Activated CD4-positive, alpha-beta memory T cell treated with anti-CD3 and anti-CD28 coated beads, Interleukin-2, amount 10 ng/mL, durations not matched to agents 7 days and 5 days (primary cell): ENCODE measurements at regions not wholly inside any gene's neighbourhood (a gene's known extent, or its start where the extent isn't known, plus 50 kb on each side); places are given as distances from the start of the nearest gene placed in this dataset.
"Not testable (repeated sequence)": the region's sequence is repeated elsewhere in the genome, so short reads cannot be mapped to it uniquely, and the experiment has no call there.

ENCODE experiments used
- CTCF ChIA-PET: fragments of 350-600 bp; sonication (Branson Sonifier 250); formaldehyde crosslinking; loops from one replicate; lab custom pipeline; 2021; ENCODE audit warnings: antibody characterized with exemption, inconsistent platforms; lab: Charles Lee
- POLR2A ChIA-PET: fragments of 350-600 bp; sonication (Branson Sonifier 250); formaldehyde crosslinking; loops from one replicate; lab custom pipeline; 2021; ENCODE audit warnings: antibody characterized with exemption; lab: Charles Lee
- DNase-seq: peaks from one replicate; pipeline ENCODE4 v3.0.0-alpha.2; 2020
- H3K27ac Mint-ChIP-seq: one replicate; pipeline ENCODE4 v1.8.0; 2021; ENCODE audit warnings: mild to moderate bottlenecking, mixed read lengths
- H3K27me3 Mint-ChIP-seq: one replicate; pipeline ENCODE4 v1.8.0; 2021; ENCODE audit warnings: mixed read lengths
- H3K36me3 Mint-ChIP-seq: one replicate; pipeline ENCODE4 v1.8.0; 2021; ENCODE audit warnings: low read depth, mixed read lengths
- H3K4me1 Mint-ChIP-seq: one replicate; pipeline ENCODE4 v1.8.0; 2021; ENCODE audit warnings: mixed read lengths
- H3K4me3 Mint-ChIP-seq: one replicate; pipeline ENCODE4 v1.8.0; 2021; ENCODE audit warnings: mild to moderate bottlenecking, mixed read lengths
- H3K9me3 Mint-ChIP-seq: one replicate; pipeline ENCODE4 v1.8.0; 2021; ENCODE audit warnings: mixed read lengths

- POLR2A ChIA-PET: interaction anchor here (1.2 to 1.7 kb wide), 2 partner anchors 222 to 634 kb away, joined by 3 to 5 read pairs; no protein-coding TSS in a partner anchor
- Mint-ChIP-seq H3K36me3 (peaks cover 7% of the 10 kb centered on the region), H3K9me3 (peaks cover 17% of the 10 kb centered on the region), H3K27ac (no peak overlapping the region), H3K4me3 (no peak overlapping the region), H3K27me3 (peaks cover 39% of the 10 kb centered on the region), H3K4me1 (peaks cover 19% of the 10 kb centered on the region)
- DNase-seq: peak; percentile 39
- CTCF ChIA-PET: interaction anchor here (0.6 to 1.2 kb wide), 3 partner anchors 79 to 639 kb away, joined by 3 to 4 read pairs (median 3); no protein-coding TSS in a partner anchor
Observed at GRCh38 chr14:71776471-71777360, 155.5 kb upstream of the RGS6 start.

GRCh38 chr14:71780075-71780474, 152.2 kb upstream of the RGS6 start:
- Mint-ChIP-seq H3K9me3 (no peaks in the 10 kb centered on the region), H3K4me1 (peaks cover 19% of the 10 kb centered on the region), H3K36me3 (no peaks in the 10 kb centered on the region), H3K27ac (no peak overlapping the region), H3K4me3 (no peak overlapping the region), H3K27me3 (peaks cover 26% of the 10 kb centered on the region)
- POLR2A ChIA-PET: no interaction called here
- DNase-seq: no peak
- CTCF ChIA-PET: interaction anchor here (0.7 to 1.2 kb wide), 2 partner anchors 28 to 140 kb away, joined by 3 read pairs; no protein-coding TSS in a partner anchor

GRCh38 chr14:71780822-71781221, 151.4 kb upstream of the RGS6 start:
- Mint-ChIP-seq H3K27me3 (peaks cover 19% of the 10 kb centered on the region), H3K27ac (no peak overlapping the region), H3K36me3 (no peaks in the 10 kb centered on the region), H3K4me1 (peaks cover 19% of the 10 kb centered on the region), H3K4me3 (no peak overlapping the region), H3K9me3 (no peaks in the 10 kb centered on the region)
- no peak for DNase-seq
- ChIA-PET CTCF (interaction anchor here (0.7 to 1.2 kb wide), 2 partner anchors 29 to 139 kb away, joined by 3 read pairs; no protein-coding TSS in a partner anchor), POLR2A (no interaction called here)

DNA sequence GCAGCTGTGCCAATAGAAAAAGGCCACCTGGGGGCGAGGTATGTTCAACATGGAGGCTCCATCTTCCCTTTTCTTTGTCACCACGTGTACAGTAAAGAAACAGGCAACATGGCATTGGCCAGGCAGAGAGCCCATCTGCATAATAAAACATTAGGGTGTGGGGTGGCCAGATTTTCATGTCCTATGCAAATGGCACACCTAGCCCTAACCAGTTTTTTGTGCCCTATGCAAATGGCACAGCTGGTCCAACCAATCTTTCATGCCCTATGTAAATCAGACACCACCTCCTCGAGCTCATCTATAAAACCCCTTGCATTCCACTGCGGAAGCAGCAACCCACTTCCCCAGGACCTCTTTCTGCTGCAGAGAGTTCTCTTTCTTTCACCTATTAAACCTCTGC, 149.1 kb upstream of the RGS6 start:
- ChIA-PET POLR2A (no interaction called here), CTCF (interaction anchor here (1.2 to 1.4 kb wide), 2 partner anchors 63 to 73 kb away, joined by 3 read pairs; no protein-coding TSS in a partner anchor)
- Mint-ChIP-seq H3K27me3 (peaks cover 16% of the 10 kb centered on the region), H3K4me1 (peaks cover 1% of the 10 kb centered on the region), H3K36me3 (no peaks in the 10 kb centered on the region), H3K27ac (no peak overlapping the region), H3K9me3 (no peaks in the 10 kb centered on the region), H3K4me3 (no peak overlapping the region)
- DNase-seq: no peak

DNA sequence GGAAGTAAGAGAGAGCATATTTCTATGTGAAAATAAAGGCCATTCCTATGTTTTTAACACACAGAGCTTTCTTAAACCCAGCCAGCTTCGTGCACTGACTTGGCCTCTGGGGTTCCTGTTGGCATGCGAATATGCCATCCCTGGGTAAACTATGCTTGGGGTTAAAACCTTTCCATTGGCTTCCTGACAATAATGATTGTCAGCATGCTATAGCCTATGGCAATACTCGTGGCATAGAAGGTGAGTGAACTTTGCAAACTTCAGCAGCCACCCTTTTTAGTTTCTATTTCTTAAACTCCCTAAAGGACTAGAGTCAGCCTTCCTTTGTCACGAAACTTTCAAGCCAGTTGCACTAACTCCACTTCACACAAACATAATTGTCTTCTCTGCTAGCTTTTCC, 148.4 kb upstream of the RGS6 start:
- no peaks in the 10 kb centered on the region for H3K4me1 Mint-ChIP-seq
- peaks cover 19% of the 10 kb centered on the region for H3K27me3 Mint-ChIP-seq
- H3K4me3 Mint-ChIP-seq: no peak overlapping the region
- H3K27ac Mint-ChIP-seq: no peak overlapping the region
- H3K9me3 Mint-ChIP-seq: no peaks in the 10 kb centered on the region
- no peak for DNase-seq
- no peaks in the 10 kb centered on the region for H3K36me3 Mint-ChIP-seq
- ChIA-PET POLR2A (no interaction called here), CTCF (no interaction called here)

GRCh38 chr14:71789005-71789404, 143.2 kb upstream of the RGS6 start:
- H3K36me3 Mint-ChIP-seq: no peaks in the 10 kb centered on the region
- ChIA-PET CTCF (no interaction called here), POLR2A (no interaction called here)
- H3K27me3 Mint-ChIP-seq: peaks cover 17% of the 10 kb centered on the region
- no peak for DNase-seq
- no peaks in the 10 kb centered on the region for H3K9me3 Mint-ChIP-seq
- H3K4me1 Mint-ChIP-seq: no peaks in the 10 kb centered on the region
- H3K27ac Mint-ChIP-seq: no peak overlapping the region
- no peak overlapping the region for H3K4me3 Mint-ChIP-seq

DNA sequence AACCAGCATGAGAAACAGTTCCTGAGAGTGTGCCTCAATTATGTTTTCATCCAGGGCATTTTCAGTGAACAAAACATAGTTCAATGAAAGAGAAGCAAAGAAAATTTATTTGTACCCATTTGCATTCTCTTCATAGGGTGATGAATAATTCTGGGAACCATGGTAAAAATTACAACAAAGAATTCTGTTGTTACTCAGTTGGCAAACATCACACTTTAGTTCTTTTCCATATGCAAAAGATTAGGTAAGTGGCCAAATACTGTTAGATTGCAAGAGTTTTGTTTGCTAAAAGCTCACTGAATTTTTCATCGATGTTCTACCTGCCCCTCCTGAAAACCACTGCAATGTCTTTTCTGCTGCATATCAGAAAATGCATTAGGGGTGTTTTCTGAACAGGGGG, 132.4 kb upstream of the RGS6 start:
- no peaks in the 10 kb centered on the region for H3K36me3 Mint-ChIP-seq
- no peak overlapping the region for H3K27ac Mint-ChIP-seq
- CTCF ChIA-PET: interaction anchor here (1.0 kb wide), 1 partner anchor 10 kb away, joined by 3 read pairs; no protein-coding TSS in a partner anchor
- POLR2A ChIA-PET: no interaction called here
- H3K4me3 Mint-ChIP-seq: no peak overlapping the region
- DNase-seq: no peak
- H3K27me3 Mint-ChIP-seq: peaks cover 14% of the 10 kb centered on the region
- H3K4me1 Mint-ChIP-seq: no peaks in the 10 kb centered on the region
- no peaks in the 10 kb centered on the region for H3K9me3 Mint-ChIP-seq

GRCh38 chr14:71800878-71801277, 131.4 kb upstream of the RGS6 start:
- no peak for DNase-seq
- POLR2A ChIA-PET: no interaction called here
- Mint-ChIP-seq H3K36me3 (no peaks in the 10 kb centered on the region), H3K27me3 (peaks cover 13% of the 10 kb centered on the region), H3K4me1 (no peaks in the 10 kb centered on the region), H3K9me3 (no peaks in the 10 kb centered on the region), H3K27ac (no peak overlapping the region), H3K4me3 (no peak overlapping the region)
- CTCF ChIA-PET: no interaction called here

DNA sequence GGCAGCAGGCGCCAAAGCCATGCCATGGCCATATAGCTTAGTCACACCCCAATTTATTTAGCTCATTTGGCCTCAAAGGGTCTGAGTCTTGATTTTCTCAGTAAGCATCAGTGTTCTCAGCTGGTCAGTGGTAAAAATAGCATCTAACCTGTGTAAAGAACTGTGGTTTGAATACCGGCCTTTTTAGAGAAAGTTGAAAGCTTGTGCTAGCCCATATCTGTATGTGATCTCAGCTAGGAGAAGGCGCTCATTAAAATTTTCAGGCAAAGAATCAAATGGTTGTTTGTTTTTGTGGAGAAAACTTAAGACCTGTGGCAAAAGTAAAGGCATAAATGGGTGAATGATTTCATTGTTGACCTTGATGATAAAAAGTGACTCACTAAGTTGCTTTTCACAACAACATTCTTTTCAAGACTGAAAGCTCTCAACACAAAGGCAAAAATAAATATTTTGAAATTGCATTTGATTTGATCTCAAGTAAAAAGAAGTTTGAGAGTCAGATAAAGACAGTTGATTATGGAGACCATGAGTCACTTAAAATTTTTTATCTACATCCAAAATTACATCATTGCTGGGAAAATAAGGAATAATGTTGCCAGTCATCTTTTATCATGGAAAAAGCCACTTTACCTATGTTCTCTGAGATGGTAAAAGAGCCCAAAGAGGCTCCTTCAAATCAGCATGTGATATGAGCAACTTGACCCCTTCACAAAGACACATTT, 128.5 kb upstream of the RGS6 start:
- ChIA-PET POLR2A (no interaction called here), CTCF (interaction anchor here (1.3 kb wide), 1 partner anchor 52 kb away, joined by 3 read pairs; no protein-coding TSS in a partner anchor)
- no peak overlapping the region for H3K4me3 Mint-ChIP-seq
- no peaks in the 10 kb centered on the region for H3K4me1 Mint-ChIP-seq
- no peak overlapping the region for H3K27ac Mint-ChIP-seq
- H3K27me3 Mint-ChIP-seq: peaks cover 19% of the 10 kb centered on the region
- H3K36me3 Mint-ChIP-seq: no peaks in the 10 kb centered on the region
- no peak for DNase-seq
- H3K9me3 Mint-ChIP-seq: no peaks in the 10 kb centered on the region

- Mint-ChIP-seq H3K4me1 (no peaks in the 10 kb centered on the region), H3K9me3 (no peaks in the 10 kb centered on the region), H3K36me3 (peaks cover 3% of the 10 kb centered on the region), H3K27ac (no peak overlapping the region), H3K4me3 (no peak overlapping the region), H3K27me3 (peaks cover 29% of the 10 kb centered on the region)
- no peak for DNase-seq
- CTCF ChIA-PET: interaction anchor here (1.3 kb wide), 1 partner anchor 50 kb away, joined by 3 read pairs; no protein-coding TSS in a partner anchor
- POLR2A ChIA-PET: no interaction called here
Observed at GRCh38 chr14:71804992-71805391, 127.2 kb upstream of the RGS6 start.

DNA sequence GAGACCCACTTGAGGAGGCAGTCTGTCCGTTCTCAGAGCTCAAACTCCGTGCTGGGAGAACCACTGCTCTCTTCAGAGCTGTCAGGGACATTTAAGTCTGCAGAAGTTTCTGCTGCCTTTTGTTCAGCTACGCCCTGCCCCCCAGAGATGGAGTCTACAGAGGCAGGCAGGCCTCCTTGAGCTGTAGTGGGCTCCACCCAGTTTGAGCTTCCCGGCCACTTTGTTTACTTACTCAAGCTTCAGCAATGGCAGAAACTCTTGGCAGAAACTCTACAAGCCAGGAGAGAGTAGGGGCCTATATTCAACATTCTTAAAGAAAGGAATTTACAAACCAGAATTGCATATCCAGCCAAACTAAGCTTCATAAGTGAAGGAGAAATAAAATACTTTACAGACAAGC, 125.2 kb upstream of the RGS6 start:
- H3K36me3 Mint-ChIP-seq, H3K27ac Mint-ChIP-seq, H3K4me3 Mint-ChIP-seq, H3K4me1 Mint-ChIP-seq, H3K9me3 Mint-ChIP-seq, CTCF ChIA-PET, POLR2A ChIA-PET, DNase-seq: not testable (repeated sequence)
- peaks cover 30% of the 10 kb centered on the region for H3K27me3 Mint-ChIP-seq

DNA sequence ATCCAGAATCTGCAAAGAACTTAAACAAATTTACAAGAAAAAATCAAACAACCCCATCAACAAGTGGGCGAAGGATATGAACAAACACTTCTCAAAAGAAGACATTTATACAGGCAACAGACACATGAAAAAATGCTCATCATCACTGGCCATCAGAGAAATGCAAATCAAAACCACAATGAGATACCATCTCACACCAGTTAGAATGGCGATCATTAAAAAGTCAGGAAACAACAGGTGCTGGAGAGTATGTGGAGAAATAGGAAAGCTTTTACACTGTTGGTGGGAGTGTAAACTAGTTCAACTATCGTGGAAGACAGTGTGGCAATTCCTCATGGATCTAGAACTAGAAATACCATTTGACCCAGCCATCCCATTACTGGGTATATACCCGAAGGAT, 121.4 kb upstream of the RGS6 start:
- DNase-seq, POLR2A ChIA-PET, H3K9me3 Mint-ChIP-seq, CTCF ChIA-PET, H3K4me1 Mint-ChIP-seq, H3K4me3 Mint-ChIP-seq, H3K27ac Mint-ChIP-seq, H3K36me3 Mint-ChIP-seq: not testable (repeated sequence)
- H3K27me3 Mint-ChIP-seq: peaks cover 30% of the 10 kb centered on the region

DNA sequence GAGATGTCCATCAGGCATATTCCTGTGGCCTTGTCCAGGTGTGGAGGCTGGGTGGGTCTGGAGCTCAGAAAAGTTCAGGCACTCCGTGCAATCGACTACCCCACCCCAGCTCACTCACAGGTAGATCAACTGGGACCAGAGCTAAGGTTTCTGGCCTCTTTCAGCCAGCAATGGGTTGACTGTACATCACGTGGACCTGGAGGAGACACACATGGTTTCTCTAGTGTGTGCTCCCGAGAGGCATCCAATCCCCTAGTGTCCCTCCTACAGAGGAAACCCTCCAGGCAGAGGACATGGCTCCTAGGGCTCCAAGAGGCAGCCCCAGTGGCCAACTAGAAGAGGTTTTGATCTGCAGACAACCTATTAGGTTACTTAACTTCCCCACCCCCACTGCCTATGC, 119.5 kb upstream of the RGS6 start:
- H3K4me3 Mint-ChIP-seq: no peak overlapping the region
- CTCF ChIA-PET: no interaction called here
- no peaks in the 10 kb centered on the region for H3K9me3 Mint-ChIP-seq
- peaks cover 3% of the 10 kb centered on the region for H3K36me3 Mint-ChIP-seq
- POLR2A ChIA-PET: no interaction called here
- H3K27ac Mint-ChIP-seq: no peak overlapping the region
- H3K4me1 Mint-ChIP-seq: no peaks in the 10 kb centered on the region
- H3K27me3 Mint-ChIP-seq: peaks cover 32% of the 10 kb centered on the region
- no peak for DNase-seq
